ENCODE measurements at regions not wholly inside any gene's neighbourhood (a gene's known extent, or its start where the extent isn't known, plus 50 kb on each side); places are given as distances from the start of the nearest gene placed in this dataset.

- H3K27ac ChIP-seq (ENCODE audit: insufficient read depth in 1 of 2, low read depth in 1 of 2, low read length in 2 of 2, poor library complexity in 1 of 2, severe bottlenecking in 2 of 2), result no peak overlapping the region
- no peak overlapping the region for H3K4me3 ChIP-seq (ENCODE audit: control insufficient read depth in 1 of 7, extremely low read depth in 1 of 7, insufficient read depth in 4 of 7, low read depth in 2 of 7, low read length in 6 of 7)
- H3K4me1 ChIP-seq (ENCODE audit: control extremely low read depth in 1 of 4, control insufficient read depth in 4 of 4, insufficient read depth in 4 of 4, low read length in 3 of 4), result no peaks in the 10 kb centered on the region
- DNase-seq, result no peak
- H3K36me3 ChIP-seq (ENCODE audit: control insufficient read depth in 4 of 4, insufficient read depth in 4 of 4, low read length in 3 of 4), result no peaks in the 10 kb centered on the region
- ChIA-PET CTCF (interaction anchor here (1.2 kb wide), 1 partner anchor 14 kb away, joined by 5 read pairs; no protein-coding TSS in a partner anchor), POLR2A (no interaction called here)
- peaks cover 0 to 3% (median 0%) of the 10 kb centered on the region in 5 experiments for H3K9me3 ChIP-seq (ENCODE audit: control extremely low read depth in 1 of 5, control insufficient read depth in 4 of 5, insufficient read depth in 2 of 5, low read depth in 1 of 5, low read length in 4 of 5)
- H3K27me3 ChIP-seq (replicated peaks in 2 of 5; ENCODE audit: control insufficient read depth in 4 of 5, insufficient read depth in 5 of 5, low read length in 4 of 5), result no peaks in the 10 kb centered on the region
- 100% methylated on average over 3 of the region's 3 CpGs for WGBS (ENCODE audit: insufficient coverage)
Measured at GRCh38 chr12:24681570-24681969, 267.3 kb downstream of the BCAT1 start.

GRCh38 chr12:24679126-24679525 lies 269.8 kb downstream of the BCAT1 start:
- H3K27ac ChIP-seq (ENCODE audit: insufficient read depth in 1 of 2, low read depth in 1 of 2, low read length in 2 of 2, poor library complexity in 1 of 2, severe bottlenecking in 2 of 2), result no peak overlapping the region
- ChIA-PET POLR2A (interaction anchor here (0.6 kb wide), 1 partner anchor 610 kb away, joined by 5 read pairs; no protein-coding TSS in a partner anchor), CTCF (no interaction called here)
- peaks cover 0 to 7% (median 0%) of the 10 kb centered on the region in 5 experiments for H3K9me3 ChIP-seq (ENCODE audit: control extremely low read depth in 1 of 5, control insufficient read depth in 4 of 5, insufficient read depth in 2 of 5, low read depth in 1 of 5, low read length in 4 of 5)
- no peaks in the 10 kb centered on the region for H3K36me3 ChIP-seq (ENCODE audit: control insufficient read depth in 4 of 4, insufficient read depth in 4 of 4, low read length in 3 of 4)
- no peak overlapping the region for H3K4me3 ChIP-seq (ENCODE audit: control insufficient read depth in 1 of 7, extremely low read depth in 1 of 7, insufficient read depth in 4 of 7, low read depth in 2 of 7, low read length in 6 of 7)
- 94% methylated on average over 2 of the region's 3 CpGs for WGBS (ENCODE audit: insufficient coverage)
- peak in 2 of 3 donors; percentile 6 to 19 for DNase-seq
- H3K4me1 ChIP-seq (ENCODE audit: control extremely low read depth in 1 of 4, control insufficient read depth in 4 of 4, insufficient read depth in 4 of 4, low read length in 3 of 4), result no peaks in the 10 kb centered on the region
- no peaks in the 10 kb centered on the region for H3K27me3 ChIP-seq (replicated peaks in 2 of 5; ENCODE audit: control insufficient read depth in 4 of 5, insufficient read depth in 5 of 5, low read length in 4 of 5)

DNA sequence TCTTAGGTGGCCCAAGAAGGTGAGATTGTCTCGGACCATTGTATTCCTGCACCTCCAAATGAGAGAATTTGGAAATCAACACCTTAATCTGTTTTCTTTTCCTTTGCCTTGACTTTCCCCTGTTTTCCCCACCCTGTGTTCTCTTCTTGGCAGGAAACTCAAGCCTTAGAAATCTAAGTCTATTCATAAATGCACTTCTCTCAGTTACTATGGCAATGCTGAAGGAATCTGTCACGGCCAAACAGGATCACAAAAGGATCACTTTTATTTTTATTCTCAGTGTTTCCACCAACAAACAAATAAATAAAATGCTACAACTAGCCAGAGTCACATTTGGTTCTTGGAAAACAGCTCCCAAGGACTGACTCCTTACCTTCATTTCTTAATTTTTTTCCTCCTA lies 270.5 kb downstream of the BCAT1 start:
- Histone ChIP-seq H3K9me3 (ENCODE audit: control extremely low read depth in 1 of 5, control insufficient read depth in 4 of 5, insufficient read depth in 2 of 5, low read depth in 1 of 5, low read length in 4 of 5) (peaks cover 0 to 7% (median 0%) of the 10 kb centered on the region in 5 experiments), H3K27ac (ENCODE audit: insufficient read depth in 1 of 2, low read depth in 1 of 2, low read length in 2 of 2, poor library complexity in 1 of 2, severe bottlenecking in 2 of 2) (no peak overlapping the region), H3K4me3 (ENCODE audit: control insufficient read depth in 1 of 7, extremely low read depth in 1 of 7, insufficient read depth in 4 of 7, low read depth in 2 of 7, low read length in 6 of 7) (no peak overlapping the region), H3K4me1 (ENCODE audit: control extremely low read depth in 1 of 4, control insufficient read depth in 4 of 4, insufficient read depth in 4 of 4, low read length in 3 of 4) (no peaks in the 10 kb centered on the region), H3K27me3 (replicated peaks in 2 of 5; ENCODE audit: control insufficient read depth in 4 of 5, insufficient read depth in 5 of 5, low read length in 4 of 5) (no peaks in the 10 kb centered on the region), H3K36me3 (ENCODE audit: control insufficient read depth in 4 of 4, insufficient read depth in 4 of 4, low read length in 3 of 4) (no peaks in the 10 kb centered on the region)
- DNase-seq, result no peak
- ChIA-PET CTCF (no interaction called here), POLR2A (interaction anchor here (0.6 kb wide), 1 partner anchor 609 kb away, joined by 5 read pairs; no protein-coding TSS in a partner anchor)
- 100% methylated on average over 2 of the region's 2 CpGs for WGBS (ENCODE audit: insufficient coverage)

DNA sequence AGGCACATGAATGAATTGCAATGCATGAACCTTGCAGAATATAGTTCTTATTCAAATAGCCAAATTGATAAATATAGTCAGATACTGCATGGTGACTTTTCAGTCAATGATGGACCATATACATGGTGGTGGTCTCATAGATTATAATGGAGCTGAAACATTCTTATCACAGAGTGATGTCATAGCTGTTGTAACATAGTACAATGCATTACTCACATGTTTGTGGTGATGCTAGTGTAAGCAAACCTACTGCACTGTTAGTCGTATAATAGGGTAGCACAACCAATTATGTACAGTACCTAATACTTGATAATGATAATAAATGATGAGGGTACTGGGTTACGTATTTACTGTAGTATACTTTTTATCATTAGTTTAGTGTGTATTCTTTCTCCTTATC lies 280.3 kb downstream of the BCAT1 start:
- no peak overlapping the region for H3K27ac ChIP-seq (ENCODE audit: insufficient read depth in 1 of 2, low read depth in 1 of 2, low read length in 2 of 2, poor library complexity in 1 of 2, severe bottlenecking in 2 of 2)
- H3K4me1 ChIP-seq (ENCODE audit: control extremely low read depth in 1 of 4, control insufficient read depth in 4 of 4, insufficient read depth in 4 of 4, low read length in 3 of 4), result no peaks in the 10 kb centered on the region
- POLR2A ChIA-PET, result no interaction called here
- CTCF ChIA-PET, result interaction anchor here (1.6 kb wide), 1 partner anchor 22 kb away, joined by 3 read pairs; no protein-coding TSS in a partner anchor
- H3K36me3 ChIP-seq (ENCODE audit: control insufficient read depth in 4 of 4, insufficient read depth in 4 of 4, low read length in 3 of 4), result no peaks in the 10 kb centered on the region
- DNase-seq, result no peak
- no peaks in the 10 kb centered on the region for H3K27me3 ChIP-seq (replicated peaks in 2 of 5; ENCODE audit: control insufficient read depth in 4 of 5, insufficient read depth in 5 of 5, low read length in 4 of 5)
- H3K9me3 ChIP-seq (ENCODE audit: control extremely low read depth in 1 of 5, control insufficient read depth in 4 of 5, insufficient read depth in 2 of 5, low read depth in 1 of 5, low read length in 4 of 5), result peaks cover 0 to 2% (median 0%) of the 10 kb centered on the region in 5 experiments
- no CpG with 5 or more reads among the region's 2 CpGs for WGBS (ENCODE audit: insufficient coverage)
- no peak overlapping the region for H3K4me3 ChIP-seq (ENCODE audit: control insufficient read depth in 1 of 7, extremely low read depth in 1 of 7, insufficient read depth in 4 of 7, low read depth in 2 of 7, low read length in 6 of 7)

- POLR2A ChIA-PET, result no interaction called here
- H3K36me3 ChIP-seq (ENCODE audit: control insufficient read depth in 4 of 4, insufficient read depth in 4 of 4, low read length in 3 of 4), result no peaks in the 10 kb centered on the region
- H3K27me3 ChIP-seq (replicated peaks in 2 of 5; ENCODE audit: control insufficient read depth in 4 of 5, insufficient read depth in 5 of 5, low read length in 4 of 5), result no peaks in the 10 kb centered on the region
- no peak for DNase-seq
- CTCF ChIA-PET, result no interaction called here
- peaks cover 0 to 4% (median under 1%) of the 10 kb centered on the region in 4 experiments for H3K4me1 ChIP-seq (ENCODE audit: control extremely low read depth in 1 of 4, control insufficient read depth in 4 of 4, insufficient read depth in 4 of 4, low read length in 3 of 4)
- 96% methylated on average over 6 of the region's 9 CpGs for WGBS (ENCODE audit: insufficient coverage)
- no peak overlapping the region for H3K4me3 ChIP-seq (ENCODE audit: control insufficient read depth in 1 of 7, extremely low read depth in 1 of 7, insufficient read depth in 4 of 7, low read depth in 2 of 7, low read length in 6 of 7)
- no peak overlapping the region for H3K27ac ChIP-seq (ENCODE audit: insufficient read depth in 1 of 2, low read depth in 1 of 2, low read length in 2 of 2, poor library complexity in 1 of 2, severe bottlenecking in 2 of 2)
- H3K9me3 ChIP-seq (ENCODE audit: control extremely low read depth in 1 of 5, control insufficient read depth in 4 of 5, insufficient read depth in 2 of 5, low read depth in 1 of 5, low read length in 4 of 5), result peaks cover 0 to 3% (median 0%) of the 10 kb centered on the region in 5 experiments
Measured at GRCh38 chr12:24664161-24664880, 284.6 kb downstream of the BCAT1 start.

GRCh38 chr12:24661657-24662096 lies 287.2 kb downstream of the BCAT1 start:
- CTCF ChIA-PET, result interaction anchor here (0.9 kb wide), 1 partner anchor 45 kb away, joined by 5 read pairs; no protein-coding TSS in a partner anchor
- 72% methylated on average over 5 of the region's 5 CpGs for WGBS (ENCODE audit: insufficient coverage)
- peak; percentile 32 to 42 (median 37) for DNase-seq

DNA sequence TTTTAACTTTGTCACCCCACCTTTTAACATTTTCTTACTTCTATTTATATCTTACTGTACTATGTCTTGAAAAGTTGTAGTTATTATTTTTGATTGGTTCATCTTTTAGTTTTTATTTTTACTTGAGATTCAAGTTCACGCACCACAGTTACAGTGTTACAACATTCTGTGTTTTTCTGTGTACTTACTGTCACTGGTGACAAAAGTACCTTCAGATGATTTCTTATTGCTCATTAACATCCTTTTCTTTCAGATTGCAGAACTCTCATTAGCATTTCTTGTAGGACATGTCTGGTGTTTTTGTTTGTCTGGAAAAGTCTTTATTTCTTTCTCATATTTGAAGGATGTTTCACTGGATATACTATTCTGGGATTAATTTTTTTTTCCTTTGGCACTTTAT lies 289.9 kb downstream of the BCAT1 start:
- Histone ChIP-seq H3K4me3 (ENCODE audit: control insufficient read depth in 1 of 7, extremely low read depth in 1 of 7, insufficient read depth in 4 of 7, low read depth in 2 of 7, low read length in 6 of 7) (no peak overlapping the region), H3K27me3 (replicated peaks in 2 of 5; ENCODE audit: control insufficient read depth in 4 of 5, insufficient read depth in 5 of 5, low read length in 4 of 5) (no peaks in the 10 kb centered on the region), H3K4me1 (ENCODE audit: control extremely low read depth in 1 of 4, control insufficient read depth in 4 of 4, insufficient read depth in 4 of 4, low read length in 3 of 4) (peaks cover 0 to 4% (median under 1%) of the 10 kb centered on the region in 4 experiments), H3K36me3 (ENCODE audit: control insufficient read depth in 4 of 4, insufficient read depth in 4 of 4, low read length in 3 of 4) (no peaks in the 10 kb centered on the region), H3K9me3 (ENCODE audit: control extremely low read depth in 1 of 5, control insufficient read depth in 4 of 5, insufficient read depth in 2 of 5, low read depth in 1 of 5, low read length in 4 of 5) (peaks cover 0 to 3% (median 1%) of the 10 kb centered on the region in 5 experiments), H3K27ac (ENCODE audit: insufficient read depth in 1 of 2, low read depth in 1 of 2, low read length in 2 of 2, poor library complexity in 1 of 2, severe bottlenecking in 2 of 2) (no peak overlapping the region)
- no peak for DNase-seq
- no CpG with 5 or more reads among the region's 1 CpG for WGBS (ENCODE audit: insufficient coverage)
- ChIA-PET CTCF (no interaction called here), POLR2A (no interaction called here)

More at GRCh38 chr12:24661657-24662096, 287.2 kb downstream of the BCAT1 start:
- no peak overlapping the region for H3K4me3 ChIP-seq (ENCODE audit: control insufficient read depth in 1 of 7, extremely low read depth in 1 of 7, insufficient read depth in 4 of 7, low read depth in 2 of 7, low read length in 6 of 7)
- no peaks in the 10 kb centered on the region for H3K36me3 ChIP-seq (ENCODE audit: control insufficient read depth in 4 of 4, insufficient read depth in 4 of 4, low read length in 3 of 4)
- POLR2A ChIA-PET, result no interaction called here
- H3K27me3 ChIP-seq (replicated peaks in 2 of 5; ENCODE audit: control insufficient read depth in 4 of 5, insufficient read depth in 5 of 5, low read length in 4 of 5), result no peaks in the 10 kb centered on the region
- H3K4me1 ChIP-seq (ENCODE audit: control extremely low read depth in 1 of 4, control insufficient read depth in 4 of 4, insufficient read depth in 4 of 4, low read length in 3 of 4), result peaks cover 0 to 4% (median under 1%) of the 10 kb centered on the region in 4 experiments
- H3K9me3 ChIP-seq (ENCODE audit: control extremely low read depth in 1 of 5, control insufficient read depth in 4 of 5, insufficient read depth in 2 of 5, low read depth in 1 of 5, low read length in 4 of 5), result peaks cover 0 to 3% (median 1%) of the 10 kb centered on the region in 5 experiments
- no peak overlapping the region for H3K27ac ChIP-seq (ENCODE audit: insufficient read depth in 1 of 2, low read depth in 1 of 2, low read length in 2 of 2, poor library complexity in 1 of 2, severe bottlenecking in 2 of 2)
